GM21360 (cell line): ENCODE measurements at regions not wholly inside any gene's neighbourhood (a gene's known extent, or its start where the extent isn't known, plus 50 kb on each side); places are given as distances from the start of the nearest gene placed in this dataset.
"Not testable (repeated sequence)": the region's sequence is repeated elsewhere in the genome, so short reads cannot be mapped to it uniquely, and the experiment has no call there.

ENCODE experiments used
- ATAC-seq: cut with Tn5 transposase; IDR thresholded peaks from one replicate; pipeline ENCODE4 v1.9.1; 2021; ENCODE audit warnings: mild to moderate bottlenecking, moderate library complexity; ENCODE audit not compliant: unreplicated experiment

- ATAC-seq: no peak
Observed at GRCh38 chr2:57669570-57669969, 377.0 kb upstream of the VRK2 start.

GRCh38 chr2:57674025-57674424 is 372.6 kb upstream of the VRK2 start:
- ATAC-seq: no peak

GRCh38 chr2:57674743-57675142 is 371.9 kb upstream of the VRK2 start:
- no peak for ATAC-seq

- ATAC-seq: no peak
Observed at GRCh38 chr2:57677296-57677695, 369.3 kb upstream of the VRK2 start.

- no peak for ATAC-seq
Observed at GRCh38 chr2:57681650-57682049, 365.0 kb upstream of the VRK2 start.

GRCh38 chr2:57685032-57685431 is 361.6 kb upstream of the VRK2 start:
- ATAC-seq: no peak

- ATAC-seq: no peak
Observed at GRCh38 chr2:57692395-57692794, 354.2 kb upstream of the VRK2 start.

- no peak for ATAC-seq
Observed at GRCh38 chr2:57693177-57693576, 353.4 kb upstream of the VRK2 start.

GRCh38 chr2:57693965-57694364 is 352.6 kb upstream of the VRK2 start:
- no peak for ATAC-seq

- no peak for ATAC-seq
Observed at GRCh38 chr2:57696016-57696415, 350.6 kb upstream of the VRK2 start.

- no peak for ATAC-seq
Observed at GRCh38 chr2:57698392-57698791, 348.2 kb upstream of the VRK2 start.

- no peak for ATAC-seq
Observed at GRCh38 chr2:57698935-57699449, 347.6 kb upstream of the VRK2 start.

GRCh38 chr2:57701391-57701791 is 345.2 kb upstream of the VRK2 start:
- no peak for ATAC-seq

- no peak for ATAC-seq
Observed at GRCh38 chr2:57703407-57703806, 343.2 kb upstream of the VRK2 start.

- ATAC-seq: not testable (repeated sequence)
Observed at GRCh38 chr2:57707794-57708193, 338.8 kb upstream of the VRK2 start.

GRCh38 chr2:57711991-57712390 is 334.6 kb upstream of the VRK2 start:
- ATAC-seq: no peak

GRCh38 chr2:57720728-57721627 is 325.6 kb upstream of the VRK2 start:
- peak; percentile 97 for ATAC-seq

GRCh38 chr2:57725337-57725947 is 321.2 kb upstream of the VRK2 start:
- ATAC-seq: no peak

GRCh38 chr2:57726294-57726693 is 320.3 kb upstream of the VRK2 start:
- ATAC-seq: peak; percentile 88

GRCh38 chr2:57728691-57729090 is 317.9 kb upstream of the VRK2 start:
- no peak for ATAC-seq

GRCh38 chr2:57733956-57734355 is 312.6 kb upstream of the VRK2 start:
- no peak for ATAC-seq

- ATAC-seq: no peak
Observed at GRCh38 chr2:57740891-57741290, 305.7 kb upstream of the VRK2 start.
